Lower leg skin (tissue), 4 donors: ENCODE measurements at regions not wholly inside any gene's neighbourhood (a gene's known extent, or its start where the extent isn't known, plus 50 kb on each side); places are given as distances from the start of the nearest gene placed in this dataset.

Source experiments
- DNase-seq, 2 donors: peaks; one replicate each; pipeline ENCODE4 v3.0.0-alpha.2; 2019; ENCODE audit warnings: low spot score in 2 of 2
- H3K4me3 ChIP-seq: fragments of 200-600 bp; sonication (generic); 2 replicates; pipeline ENCODE4 v1.5.1; 2017; ENCODE audit warnings: mild to moderate bottlenecking, low read depth; ENCODE audit not compliant: poor library complexity, severe bottlenecking
- POLR2A ChIP-seq, 2 donors: fragments of 450-650 bp; IDR thresholded peaks; one replicate each; pipeline ENCODE4 v1.6.1; 2016 to 2017; ENCODE audit warnings: antibody characterized with exemption in 2 of 2, mild to moderate bottlenecking in 1 of 2, moderate library complexity in 1 of 2
- WGBS, 2 donors: methylation state at CpG; one replicate each; pipeline ENCODE4 v1.1.5; 2018; 5-methylcytosine and 5-hydroxymethylcytosine counted together
- intact Hi-C: fragments of 100-400 bp; cut with DNase I; formaldehyde crosslinking; loops from one replicate; pipeline ENCODE4 v1.15.0; 2023; ENCODE audit warnings: low total_unique reads
- TF ChIP-seq, protein P1 (sequence below), 3 donors: fragments of 450-650 bp; IDR thresholded peaks; one replicate each; pipeline ENCODE4 v1.5.1; 2016; ENCODE audit warnings: antibody characterized with exemption in 3 of 3, mild to moderate bottlenecking in 3 of 3, moderate library complexity in 2 of 3

DNA sequence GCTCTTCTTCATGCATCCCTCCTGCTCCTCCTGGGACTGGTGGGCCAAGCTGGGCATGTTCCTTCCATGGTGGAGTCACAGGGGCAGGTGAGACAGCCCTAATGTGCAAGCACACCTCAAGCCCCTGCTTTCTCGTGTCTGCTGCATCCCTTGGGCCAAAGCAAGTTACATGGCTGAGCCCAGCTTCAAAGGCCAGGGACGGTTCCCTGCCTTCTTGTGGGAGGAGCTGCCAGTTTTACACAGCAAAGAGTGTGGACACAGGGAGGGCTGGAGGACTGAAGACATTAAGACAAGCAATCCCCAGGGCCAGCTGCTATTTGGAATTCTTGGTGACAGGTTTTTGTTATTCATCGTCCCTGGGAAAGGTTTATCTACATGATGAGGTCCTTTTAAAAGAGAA lies 175.2 kb upstream of the CACNA1E start:
- no peak for TF ChIP-seq POLR2A (IDR thresholded peaks at IDR 0.05)
- TF ChIP-seq, protein P1, sequence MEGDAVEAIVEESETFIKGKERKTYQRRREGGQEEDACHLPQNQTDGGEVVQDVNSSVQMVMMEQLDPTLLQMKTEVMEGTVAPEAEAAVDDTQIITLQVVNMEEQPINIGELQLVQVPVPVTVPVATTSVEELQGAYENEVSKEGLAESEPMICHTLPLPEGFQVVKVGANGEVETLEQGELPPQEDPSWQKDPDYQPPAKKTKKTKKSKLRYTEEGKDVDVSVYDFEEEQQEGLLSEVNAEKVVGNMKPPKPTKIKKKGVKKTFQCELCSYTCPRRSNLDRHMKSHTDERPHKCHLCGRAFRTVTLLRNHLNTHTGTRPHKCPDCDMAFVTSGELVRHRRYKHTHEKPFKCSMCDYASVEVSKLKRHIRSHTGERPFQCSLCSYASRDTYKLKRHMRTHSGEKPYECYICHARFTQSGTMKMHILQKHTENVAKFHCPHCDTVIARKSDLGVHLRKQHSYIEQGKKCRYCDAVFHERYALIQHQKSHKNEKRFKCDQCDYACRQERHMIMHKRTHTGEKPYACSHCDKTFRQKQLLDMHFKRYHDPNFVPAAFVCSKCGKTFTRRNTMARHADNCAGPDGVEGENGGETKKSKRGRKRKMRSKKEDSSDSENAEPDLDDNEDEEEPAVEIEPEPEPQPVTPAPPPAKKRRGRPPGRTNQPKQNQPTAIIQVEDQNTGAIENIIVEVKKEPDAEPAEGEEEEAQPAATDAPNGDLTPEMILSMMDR (IDR thresholded peaks at IDR 0.05) = no peak
- H3K4me3 ChIP-seq = no peak overlapping the region
- intact Hi-C loops = no loop called here
- DNase-seq = no peak
- 45 to 58% methylated on average over 3 of the region's 3 CpGs for WGBS, 2 donors

DNA sequence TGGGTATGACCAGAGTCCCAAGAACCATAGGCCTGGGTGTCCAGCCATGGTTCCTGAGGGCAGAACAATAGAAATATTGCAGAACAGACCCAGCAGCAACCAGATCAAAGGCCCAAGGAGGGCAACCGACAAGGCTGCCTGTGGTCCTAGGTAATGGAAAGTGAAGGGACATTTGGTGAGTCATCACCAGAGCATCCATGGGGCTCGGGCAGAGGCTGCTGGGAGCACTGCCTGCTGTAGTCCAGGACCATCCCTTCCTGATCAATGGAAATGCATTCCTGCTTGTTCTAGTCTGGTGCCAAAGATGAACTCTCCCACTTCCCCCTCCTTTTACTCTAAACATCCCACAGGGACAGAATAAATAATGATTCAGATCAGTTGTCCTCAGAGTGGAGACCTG lies 172.8 kb upstream of the CACNA1E start:
- intact Hi-C loops = no loop called here
- no peak overlapping the region for H3K4me3 ChIP-seq
- no peak for TF ChIP-seq POLR2A (IDR thresholded peaks at IDR 0.05)
- TF ChIP-seq, protein P1 (IDR thresholded peaks at IDR 0.05) = no peak
- no peak for DNase-seq
- 57 to 58% methylated on average over 2 of the region's 2 CpGs for WGBS, 2 donors

DNA sequence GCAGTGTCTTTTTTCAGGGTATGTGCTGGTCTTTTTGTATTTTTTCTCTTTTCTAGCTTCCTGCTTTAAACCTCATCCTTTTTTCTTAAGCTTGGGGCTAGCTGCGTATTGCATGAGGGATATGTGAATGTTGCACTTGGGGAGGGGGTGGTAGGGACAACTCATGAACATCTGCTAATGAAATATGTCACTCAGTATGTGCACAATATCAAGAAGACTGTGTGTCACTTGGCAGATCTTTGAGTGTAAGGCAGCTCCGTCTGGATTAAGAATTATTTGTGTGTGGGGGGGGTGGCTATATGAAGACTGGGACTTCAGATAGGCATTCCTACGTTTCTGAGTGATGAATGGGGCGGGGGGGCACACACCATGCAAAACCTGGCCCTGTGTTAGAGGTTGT lies 170.4 kb upstream of the CACNA1E start:
- intact Hi-C loops = no loop called here
- WGBS, 2 donors = 49 to 55% methylated on average over 4 of the region's 4 CpGs
- no peak for DNase-seq
- no peak overlapping the region for H3K4me3 ChIP-seq
- no peak for TF ChIP-seq POLR2A (IDR thresholded peaks at IDR 0.05)
- TF ChIP-seq, protein P1 (IDR thresholded peaks at IDR 0.05) = no peak

DNA sequence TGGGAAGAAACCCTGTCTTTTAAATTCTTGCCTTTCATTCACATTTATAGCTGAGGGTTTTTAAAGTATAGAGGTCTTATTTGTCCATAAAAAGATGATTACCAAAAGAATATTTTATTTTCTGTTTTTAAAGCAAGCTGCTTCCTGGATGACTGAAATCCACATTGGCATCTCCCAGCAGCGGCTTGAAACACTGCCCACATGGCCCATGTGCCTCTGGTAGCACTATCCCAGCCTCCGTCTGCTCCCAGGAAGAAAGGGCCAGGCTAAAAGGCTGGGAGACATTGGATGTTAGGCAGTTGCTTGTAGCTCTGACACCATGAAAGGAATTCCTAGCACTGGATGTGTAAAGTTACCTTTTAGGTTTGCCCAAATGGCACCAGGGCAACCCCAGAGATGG lies 169.9 kb upstream of the CACNA1E start:
- no peak overlapping the region for H3K4me3 ChIP-seq
- intact Hi-C loops = no loop called here
- 77 to 90% methylated on average over 2 of the region's 2 CpGs for WGBS, 2 donors
- no peak for DNase-seq
- no peak for TF ChIP-seq POLR2A (IDR thresholded peaks at IDR 0.05)
- TF ChIP-seq, protein P1 (IDR thresholded peaks at IDR 0.05) = no peak

DNA sequence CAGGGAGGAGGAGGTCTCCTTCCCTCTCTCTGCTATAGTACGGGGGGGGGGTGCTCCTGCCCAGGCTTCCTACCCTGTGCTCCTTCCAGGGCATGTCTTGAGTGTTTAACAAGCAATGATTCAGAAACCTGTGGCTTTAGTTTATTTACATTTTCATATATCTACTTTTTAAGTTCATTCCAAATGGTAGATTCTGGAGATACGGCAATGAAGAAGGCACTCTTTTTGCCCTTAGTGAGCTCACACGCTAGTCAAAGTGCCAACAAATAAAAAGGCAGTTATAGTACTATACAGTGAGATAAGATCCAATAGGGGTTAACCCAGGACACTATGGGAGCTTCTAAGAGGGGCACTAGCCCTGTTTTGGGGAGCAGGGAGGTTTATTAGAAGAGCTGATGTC lies 169.3 kb upstream of the CACNA1E start:
- TF ChIP-seq, protein P1 (IDR thresholded peaks at IDR 0.05) = no peak
- TF ChIP-seq POLR2A (IDR thresholded peaks at IDR 0.05) = no peak
- no peak for DNase-seq
- intact Hi-C loops = no loop called here
- H3K4me3 ChIP-seq = no peak overlapping the region
- WGBS, 2 donors = 76 to 83% methylated on average over 3 of the region's 3 CpGs

DNA sequence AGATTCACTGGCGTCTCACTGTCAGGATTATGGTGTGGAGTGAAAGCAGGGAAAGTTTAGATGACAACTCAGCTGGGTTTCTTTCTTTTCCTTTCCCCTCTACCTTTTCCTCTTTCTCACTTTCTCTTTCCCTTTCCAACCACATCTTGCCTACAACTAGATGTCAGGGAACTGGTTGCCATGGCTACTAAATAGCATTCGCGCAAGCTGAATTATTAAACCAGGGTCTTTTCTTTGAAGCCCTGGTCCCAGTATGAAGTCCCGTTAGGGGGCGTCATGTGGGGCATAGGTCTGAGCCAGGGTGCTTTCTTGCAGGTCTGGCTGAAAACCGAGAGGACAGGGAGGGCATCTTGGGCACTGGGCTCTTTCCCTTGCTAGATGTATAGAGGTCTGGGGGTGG lies 168.4 kb upstream of the CACNA1E start:
- no peak for DNase-seq
- intact Hi-C loops = no loop called here
- 27 to 28% methylated on average over 6 of the region's 6 CpGs for WGBS, 2 donors
- TF ChIP-seq, protein P1 (IDR thresholded peaks at IDR 0.05) = no peak
- TF ChIP-seq POLR2A (IDR thresholded peaks at IDR 0.05) = no peak
- H3K4me3 ChIP-seq = no peak overlapping the region
